Activated naive CD4-positive, alpha-beta T cell treated with anti-CD3 and anti-CD28 coated beads, Interleukin-2, amount 10 ng/mL, durations not matched to agents 7 days and 5 days (primary cell): ENCODE measurements at regions not wholly inside any gene's neighbourhood (a gene's known extent, or its start where the extent isn't known, plus 50 kb on each side); places are given as distances from the start of the nearest gene placed in this dataset.

Experiments
- CTCF ChIA-PET: fragments of 350-600 bp; sonication (Branson Sonifier 250); formaldehyde crosslinking; loops from one replicate; lab custom pipeline; 2021; ENCODE audit warnings: antibody characterized with exemption; lab: Charles Lee
- DNase-seq: peaks from one replicate; pipeline ENCODE4 v3.0.0-alpha.2; 2020
- H3K27ac Mint-ChIP-seq: one replicate; pipeline ENCODE4 v1.8.0; 2021; ENCODE audit warnings: mild to moderate bottlenecking, moderate library complexity, mixed read lengths
- H3K27me3 Mint-ChIP-seq: one replicate; pipeline ENCODE4 v1.8.0; 2021; ENCODE audit warnings: mild to moderate bottlenecking, mixed read lengths
- H3K36me3 Mint-ChIP-seq: one replicate; pipeline ENCODE4 v1.8.0; 2021; ENCODE audit warnings: mixed read lengths
- H3K4me1 Mint-ChIP-seq: one replicate; pipeline ENCODE4 v1.8.0; 2021; ENCODE audit warnings: mixed read lengths
- H3K4me3 Mint-ChIP-seq: one replicate; pipeline ENCODE4 v1.8.0; 2021; ENCODE audit warnings: mild to moderate bottlenecking, moderate library complexity, mixed read lengths
- H3K9me3 Mint-ChIP-seq: one replicate; pipeline ENCODE4 v1.8.0; 2021; ENCODE audit warnings: mixed read lengths

DNA sequence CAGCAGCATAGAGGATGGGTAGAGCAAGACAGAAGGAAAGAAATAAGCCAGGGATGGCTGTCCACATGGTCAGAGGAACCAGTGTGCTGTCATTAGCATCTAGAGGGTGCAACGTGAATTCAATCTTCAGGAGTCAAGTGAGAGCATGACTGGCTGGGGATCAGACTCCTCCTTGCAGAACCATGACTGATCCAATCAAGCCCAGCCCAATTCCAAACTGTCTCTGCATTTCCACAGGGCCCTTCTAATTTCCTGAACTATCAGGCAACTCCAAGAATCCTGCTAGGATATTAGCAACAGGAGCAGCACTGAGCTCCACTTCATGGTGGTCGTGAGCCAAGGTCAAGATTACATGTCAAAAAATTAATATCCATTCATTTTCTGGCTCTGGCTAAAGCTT is 166.8 kb upstream of the CAMK1G start:
- Mint-ChIP-seq H3K9me3 (no peaks in the 10 kb centered on the region), H3K4me1 (no peaks in the 10 kb centered on the region), H3K4me3 (no peak overlapping the region), H3K27ac (no peak overlapping the region), H3K36me3 (no peaks in the 10 kb centered on the region), H3K27me3 (peaks cover 19% of the 10 kb centered on the region)
- DNase-seq: no peak
- CTCF ChIA-PET: no interaction called here

- no peaks in the 10 kb centered on the region for H3K4me1 Mint-ChIP-seq
- H3K27me3 Mint-ChIP-seq: peaks cover 20% of the 10 kb centered on the region
- DNase-seq: no peak
- H3K27ac Mint-ChIP-seq: no peak overlapping the region
- H3K4me3 Mint-ChIP-seq: no peak overlapping the region
- no peaks in the 10 kb centered on the region for H3K36me3 Mint-ChIP-seq
- CTCF ChIA-PET: no interaction called here
- H3K9me3 Mint-ChIP-seq: no peaks in the 10 kb centered on the region
Measured at GRCh38 chr1:209417761-209418160, 165.8 kb upstream of the CAMK1G start.

- peaks cover 16% of the 10 kb centered on the region for H3K27me3 Mint-ChIP-seq
- no peak overlapping the region for H3K4me3 Mint-ChIP-seq
- H3K27ac Mint-ChIP-seq: no peak overlapping the region
- H3K4me1 Mint-ChIP-seq: no peaks in the 10 kb centered on the region
- H3K36me3 Mint-ChIP-seq: no peaks in the 10 kb centered on the region
- no peak for DNase-seq
- no peaks in the 10 kb centered on the region for H3K9me3 Mint-ChIP-seq
- CTCF ChIA-PET: interaction anchor here (1.0 kb wide), 1 partner anchor 14 kb away, joined by 3 read pairs; no protein-coding TSS in a partner anchor
Measured at GRCh38 chr1:209420276-209420675, 163.2 kb upstream of the CAMK1G start.

GRCh38 chr1:209421186-209421585 is 162.3 kb upstream of the CAMK1G start:
- Mint-ChIP-seq H3K27me3 (peaks cover 16% of the 10 kb centered on the region), H3K4me1 (peaks cover 5% of the 10 kb centered on the region), H3K9me3 (no peaks in the 10 kb centered on the region), H3K36me3 (no peaks in the 10 kb centered on the region), H3K4me3 (no peak overlapping the region), H3K27ac (no peak overlapping the region)
- CTCF ChIA-PET: no interaction called here
- DNase-seq: no peak

DNA sequence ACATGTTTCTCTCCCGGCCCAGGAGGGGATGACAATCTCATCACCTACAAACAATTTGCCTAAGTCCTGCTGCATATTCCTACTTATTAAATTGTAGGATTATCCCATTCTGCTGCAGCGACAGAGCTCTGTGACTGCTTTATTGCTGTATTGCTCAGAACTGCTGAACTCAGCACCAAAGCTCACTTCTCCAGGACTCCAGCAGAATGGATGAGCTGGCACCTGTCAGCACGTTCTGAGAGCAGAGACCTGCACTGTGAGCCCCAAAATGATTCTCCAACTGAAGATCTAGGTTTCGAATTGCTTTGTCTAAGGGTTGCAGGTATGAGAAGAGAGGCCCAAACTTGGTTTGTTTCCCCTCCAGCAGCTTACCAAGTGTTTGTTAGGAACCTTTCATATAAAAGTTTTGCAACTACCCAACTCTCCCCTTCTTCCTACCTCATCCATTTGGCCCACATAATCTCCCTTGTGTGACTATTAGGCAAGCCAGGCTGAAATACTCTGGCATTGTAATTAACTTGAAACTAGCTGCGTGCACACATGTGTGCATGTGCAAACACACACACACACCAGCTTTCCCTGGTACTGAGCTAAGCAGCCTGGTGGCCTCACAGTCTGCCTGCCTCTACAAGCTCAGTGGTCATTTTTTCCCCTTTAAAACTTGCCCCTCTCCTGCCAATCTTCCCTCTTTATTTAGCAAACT is 161.4 kb upstream of the CAMK1G start:
- CTCF ChIA-PET: no interaction called here
- Mint-ChIP-seq H3K27ac (no peak overlapping the region), H3K36me3 (no peaks in the 10 kb centered on the region), H3K9me3 (no peaks in the 10 kb centered on the region), H3K4me1 (peaks cover 5% of the 10 kb centered on the region), H3K27me3 (peaks cover 22% of the 10 kb centered on the region), H3K4me3 (no peak overlapping the region)
- no peak for DNase-seq

DNA sequence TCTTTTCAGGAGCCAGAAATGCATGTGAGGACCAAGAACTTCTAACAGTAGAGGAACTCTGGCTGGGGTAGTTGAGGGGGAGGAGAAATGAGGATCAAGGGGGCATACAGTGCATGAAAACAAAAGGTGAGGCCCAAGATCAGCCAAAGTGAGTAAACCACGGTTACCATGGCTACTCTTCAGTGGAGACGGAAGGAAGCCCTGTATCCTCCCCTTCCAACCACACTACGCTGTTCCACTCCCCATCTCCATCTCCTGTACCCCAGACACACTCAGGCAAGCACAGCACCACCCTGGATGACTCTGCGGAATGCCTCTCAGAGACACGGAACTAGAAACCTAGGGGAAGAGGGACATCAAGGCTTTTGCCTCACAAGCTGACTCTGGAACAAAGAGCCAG is 157.6 kb upstream of the CAMK1G start:
- Mint-ChIP-seq H3K4me1 (peaks cover 5% of the 10 kb centered on the region), H3K27me3 (peaks cover 50% of the 10 kb centered on the region), H3K36me3 (no peaks in the 10 kb centered on the region), H3K9me3 (no peaks in the 10 kb centered on the region), H3K4me3 (no peak overlapping the region), H3K27ac (peak overlapping the region; percentile 22)
- peak; percentile 22 for DNase-seq
- CTCF ChIA-PET: no interaction called here

GRCh38 chr1:209427277-209427676 is 156.2 kb upstream of the CAMK1G start:
- no peak for DNase-seq
- H3K9me3 Mint-ChIP-seq: no peaks in the 10 kb centered on the region
- peaks cover 54% of the 10 kb centered on the region for H3K27me3 Mint-ChIP-seq
- no peaks in the 10 kb centered on the region for H3K36me3 Mint-ChIP-seq
- H3K4me1 Mint-ChIP-seq: peaks cover 5% of the 10 kb centered on the region
- no peak overlapping the region for H3K27ac Mint-ChIP-seq
- CTCF ChIA-PET: no interaction called here
- no peak overlapping the region for H3K4me3 Mint-ChIP-seq

DNA sequence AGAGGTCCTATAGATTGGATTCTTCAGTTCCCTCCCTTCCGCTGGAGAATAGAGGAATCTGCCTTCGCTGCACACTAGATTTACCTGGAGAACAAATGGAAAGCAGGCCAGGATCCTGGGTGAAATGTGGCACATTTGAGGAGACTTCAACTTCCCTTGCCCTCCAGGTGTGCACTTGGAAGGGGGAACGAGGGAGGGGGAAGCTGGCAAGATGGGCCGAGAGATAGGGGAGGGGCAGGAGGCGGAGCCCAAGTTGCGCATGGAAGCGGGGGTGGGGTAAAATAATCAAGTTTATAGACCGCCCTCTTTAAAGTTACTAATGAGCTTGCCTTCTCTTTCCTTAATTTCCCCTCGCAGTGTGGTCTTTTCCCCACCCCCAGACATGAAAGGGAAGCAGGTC is 155.7 kb upstream of the CAMK1G start:
- no peak for DNase-seq
- H3K4me3 Mint-ChIP-seq: no peak overlapping the region
- H3K27me3 Mint-ChIP-seq: peaks cover 54% of the 10 kb centered on the region
- H3K4me1 Mint-ChIP-seq: peaks cover 5% of the 10 kb centered on the region
- H3K27ac Mint-ChIP-seq: no peak overlapping the region
- H3K9me3 Mint-ChIP-seq: no peaks in the 10 kb centered on the region
- CTCF ChIA-PET: no interaction called here
- no peaks in the 10 kb centered on the region for H3K36me3 Mint-ChIP-seq

GRCh38 chr1:209428241-209428921 is 155.1 kb upstream of the CAMK1G start:
- no peak for DNase-seq
- Mint-ChIP-seq H3K9me3 (no peaks in the 10 kb centered on the region), H3K36me3 (no peaks in the 10 kb centered on the region), H3K27me3 (peaks cover 54% of the 10 kb centered on the region), H3K4me3 (no peak overlapping the region), H3K27ac (no peak overlapping the region), H3K4me1 (peaks cover 5% of the 10 kb centered on the region)
- CTCF ChIA-PET: no interaction called here

GRCh38 chr1:209429611-209430010 is 153.9 kb upstream of the CAMK1G start:
- H3K27ac Mint-ChIP-seq: no peak overlapping the region
- no peaks in the 10 kb centered on the region for H3K36me3 Mint-ChIP-seq
- CTCF ChIA-PET: no interaction called here
- peaks cover 54% of the 10 kb centered on the region for H3K27me3 Mint-ChIP-seq
- H3K4me1 Mint-ChIP-seq: peaks cover 5% of the 10 kb centered on the region
- DNase-seq: no peak
- no peaks in the 10 kb centered on the region for H3K9me3 Mint-ChIP-seq
- no peak overlapping the region for H3K4me3 Mint-ChIP-seq

DNA sequence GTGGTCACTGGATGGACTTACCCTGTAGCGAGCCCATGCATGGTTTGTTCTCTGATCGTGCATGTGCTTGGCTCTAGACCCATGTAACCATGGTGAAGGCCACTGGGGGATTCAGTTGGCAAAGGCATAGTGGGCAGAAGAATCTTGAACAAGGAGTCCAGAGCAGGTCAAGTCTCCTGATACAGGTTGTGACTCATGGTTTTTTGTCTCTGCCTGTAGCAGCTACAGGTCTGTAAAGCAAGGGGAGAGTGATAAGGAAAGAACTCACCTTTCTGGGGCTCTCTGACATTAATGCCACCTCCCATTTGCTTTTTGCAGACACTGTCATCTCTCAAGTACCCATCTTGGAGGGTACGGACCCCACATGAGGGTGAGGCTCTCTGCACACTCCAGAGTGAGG is 153.4 kb upstream of the CAMK1G start:
- H3K36me3 Mint-ChIP-seq: no peaks in the 10 kb centered on the region
- H3K4me1 Mint-ChIP-seq: peaks cover 5% of the 10 kb centered on the region
- no peak overlapping the region for H3K4me3 Mint-ChIP-seq
- peaks cover 58% of the 10 kb centered on the region for H3K27me3 Mint-ChIP-seq
- no peak overlapping the region for H3K27ac Mint-ChIP-seq
- H3K9me3 Mint-ChIP-seq: no peaks in the 10 kb centered on the region
- no peak for DNase-seq
- CTCF ChIA-PET: no interaction called here

DNA sequence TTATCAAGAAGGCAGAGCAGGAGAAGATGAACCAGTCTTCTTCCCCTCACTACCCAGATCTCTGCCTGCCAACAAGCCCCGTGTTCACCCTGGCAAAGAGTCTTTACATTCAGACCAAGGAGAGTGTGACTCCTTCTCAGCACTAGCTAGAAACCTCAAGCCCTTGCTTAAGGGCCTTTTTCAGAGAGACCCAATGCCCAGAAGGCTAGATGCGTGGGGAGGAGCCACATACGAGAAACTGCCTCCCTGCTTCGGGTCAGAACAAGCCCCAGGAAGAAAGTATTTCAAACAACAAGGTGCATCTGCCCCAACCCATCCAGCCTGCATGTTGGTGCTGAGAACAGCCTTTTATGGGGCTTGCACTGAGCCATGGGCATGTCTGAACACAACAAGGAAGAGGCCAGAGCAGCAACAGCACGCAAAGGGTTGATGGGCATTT is 152.7 kb upstream of the CAMK1G start:
- Mint-ChIP-seq H3K9me3 (no peaks in the 10 kb centered on the region), H3K4me1 (peaks cover 2% of the 10 kb centered on the region), H3K4me3 (no peak overlapping the region), H3K27ac (no peak overlapping the region), H3K36me3 (no peaks in the 10 kb centered on the region), H3K27me3 (peaks cover 63% of the 10 kb centered on the region)
- CTCF ChIA-PET: no interaction called here
- DNase-seq: no peak

- Mint-ChIP-seq H3K27ac (no peak overlapping the region), H3K4me1 (no peaks in the 10 kb centered on the region), H3K36me3 (no peaks in the 10 kb centered on the region), H3K4me3 (no peak overlapping the region), H3K9me3 (no peaks in the 10 kb centered on the region), H3K27me3 (peaks cover 61% of the 10 kb centered on the region)
- no peak for DNase-seq
- CTCF ChIA-PET: no interaction called here
Measured at GRCh38 chr1:209431402-209431801, 152.1 kb upstream of the CAMK1G start.

GRCh38 chr1:209431813-209432442 is 151.6 kb upstream of the CAMK1G start:
- CTCF ChIA-PET: no interaction called here

DNA sequence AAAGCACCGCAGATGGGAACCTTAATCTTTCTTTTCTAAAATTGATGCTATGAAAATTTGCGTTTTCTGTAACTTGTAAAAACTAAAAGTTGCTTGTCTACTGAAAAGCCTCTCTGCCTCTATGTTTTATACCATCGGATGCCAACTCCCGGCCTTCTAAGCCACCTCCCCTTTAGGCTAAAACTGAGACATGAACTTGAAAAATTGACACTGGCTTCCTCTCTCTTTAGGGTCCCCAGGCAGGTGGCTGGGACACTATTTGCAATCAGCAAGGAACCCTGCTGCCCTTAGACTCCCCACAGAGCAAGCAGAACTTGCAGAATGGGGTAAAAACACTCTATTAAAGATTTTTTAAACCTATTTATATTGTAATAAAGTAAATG is 151.1 kb upstream of the CAMK1G start:
- Mint-ChIP-seq H3K27ac (no peak overlapping the region), H3K9me3 (no peaks in the 10 kb centered on the region), H3K36me3 (no peaks in the 10 kb centered on the region), H3K27me3 (peaks cover 52% of the 10 kb centered on the region), H3K4me1 (no peaks in the 10 kb centered on the region), H3K4me3 (no peak overlapping the region)
- CTCF ChIA-PET: no interaction called here
- DNase-seq: no peak

More at GRCh38 chr1:209431813-209432442, 151.6 kb upstream of the CAMK1G start:
- no peak for DNase-seq
- no peaks in the 10 kb centered on the region for H3K36me3 Mint-ChIP-seq
- H3K4me1 Mint-ChIP-seq: no peaks in the 10 kb centered on the region
- no peaks in the 10 kb centered on the region for H3K9me3 Mint-ChIP-seq
- no peak overlapping the region for H3K27ac Mint-ChIP-seq
- H3K4me3 Mint-ChIP-seq: no peak overlapping the region
- peaks cover 56% of the 10 kb centered on the region for H3K27me3 Mint-ChIP-seq
